HepG2 (cell line): ENCODE measurements at regions not wholly inside any gene's neighbourhood (a gene's known extent, or its start where the extent isn't known, plus 50 kb on each side); places are given as distances from the start of the nearest gene placed in this dataset.

Experiments
- ATAC-seq: fragments of 200-7000 bp; cut with Tn5 transposase; 3 replicates; pipeline ENCODE4 v1.9.1; 2020; ENCODE audit warnings: mild to moderate bottlenecking, moderate library complexity
- BruUV-seq: library from RNA; stranded (reverse); fragments of 400-500 nt; replicated peaks from 2 replicates; lab custom pipeline; 2021; lab: Mats Ljungman, UMichigan
- CTCF ChIA-PET: fragments of 300-600 bp; formaldehyde crosslinking; extraction: SDS; loops from one replicate; lab custom pipeline; 2021; ENCODE audit warnings: low total read pairs, inconsistent platforms, low intra/inter-chr PET ratio; lab: Yijun Ruan, JAX
- POLR2A ChIA-PET: fragments of 350-600 bp; sonication (Branson Sonifier 250); formaldehyde crosslinking; loops from one replicate; lab custom pipeline; 2020; ENCODE audit warnings: antibody characterized with exemption, inconsistent platforms; lab: Yijun Ruan, JAX
- DNase-seq: peaks from one replicate; pipeline ENCODE4 v3.0.0-alpha.2; 2015; ENCODE audit warnings: low spot score
- FAIRE-seq: peaks from 3 replicates; lab custom pipeline; 2011; peaks lifted over from hg19 to GRCh38; lab: Jason Lieb, UNC
- H2AFZ ChIP-seq: one replicate; pipeline ENCODE4 v1.6.1; 2011; ENCODE audit warnings: low read length, inconsistent platforms
- H3K27ac ChIP-seq: fragments of 300-600 bp; 3 replicates; pipeline ENCODE4 v1.8.0; 2011; ENCODE audit warnings: mixed run types, mild to moderate bottlenecking, mixed read lengths, low read length, inconsistent platforms; ENCODE audit not compliant: insufficient read depth; ENCODE audit errors: extremely low read length
- H3K27me3 ChIP-seq, 2 experiments: fragments of 200-600 bp in 1 of 2; 2 replicates in 1 of 2; 3 replicates in 1 of 2; pipeline versions ENCODE4 v1.6.0 to v1.8.0; 2011; ENCODE audit warnings: low read length in 2 of 2, mild to moderate bottlenecking in 2 of 2, moderate library complexity in 2 of 2, inconsistent platforms in 1 of 2; ENCODE audit not compliant: insufficient read depth in 2 of 2, control insufficient read depth in 1 of 2
- H3K36me3 ChIP-seq, 2 experiments: fragments of 200-600 bp in 1 of 2; replicated peaks in 1 of 2; 2 replicates in 1 of 2; 3 replicates in 1 of 2; pipeline versions ENCODE4 v1.5.1 to v1.8.0; 2011; ENCODE audit warnings: low read length in 2 of 2, inconsistent platforms in 1 of 2; ENCODE audit not compliant: insufficient read depth in 2 of 2, control insufficient read depth in 1 of 2
- H3K4me1 ChIP-seq: 2 replicates; pipeline ENCODE4 v1.5.1; 2012; ENCODE audit warnings: low read length, inconsistent platforms; ENCODE audit not compliant: insufficient read depth
- H3K4me2 ChIP-seq: 2 replicates; pipeline ENCODE4 v1.6.0; 2011; ENCODE audit warnings: low read depth, low read length, inconsistent platforms
- H3K4me3 ChIP-seq, 3 experiments: fragments of 200-600 bp in 1 of 3; sonication (generic), shearing (Covaris generic) in 1 of 3; replicated peaks in 1 of 3; 2 replicates each; pipeline ENCODE4 v1.5.1; 2011 to 2016; ENCODE audit warnings: low read length in 3 of 3, inconsistent platforms in 2 of 3, low read depth in 2 of 3, mild to moderate bottlenecking in 2 of 3, control low read depth in 1 of 3, mixed read lengths in 1 of 3; ENCODE audit not compliant: insufficient read depth in 1 of 3
- H3K79me2 ChIP-seq: one replicate; pipeline ENCODE4 v1.6.1; 2011; ENCODE audit warnings: low read length, inconsistent platforms; ENCODE audit not compliant: insufficient read depth
- H3K9ac ChIP-seq: 2 replicates; pipeline ENCODE4 v1.6.0; 2011; ENCODE audit warnings: mild to moderate bottlenecking, low read depth, low read length, inconsistent platforms; ENCODE audit not compliant: insufficient read depth
- H3K9me3 ChIP-seq: 2 replicates; pipeline ENCODE4 v1.5.1; 2012; ENCODE audit warnings: mild to moderate bottlenecking, low read length
- H4K20me1 ChIP-seq: 2 replicates; pipeline ENCODE4 v1.6.0; 2011; ENCODE audit warnings: inconsistent platforms, mild to moderate bottlenecking, low read length, moderate library complexity; ENCODE audit not compliant: insufficient read depth
- DMAP1 ChIP-seq: IDR thresholded peaks from 2 replicates; pipeline ENCODE4 v1.6.1; 2016
- FIP1L1 ChIP-seq: fragments of 200-400 bp; formaldehyde crosslinking; IDR thresholded peaks from 2 replicates; pipeline ENCODE4 v1.6.1; 2018; ENCODE audit warnings: low read depth, mild to moderate bottlenecking, low read length, moderate library complexity, borderline replicate concordance; ENCODE audit not compliant: insufficient read depth
- MXD4 ChIP-seq: IDR thresholded peaks from 2 replicates; pipeline ENCODE4 v1.6.1; 2016; ENCODE audit warnings: mild to moderate bottlenecking, missing biosample characterization, missing genetic modification reagents
- ZNF549 ChIP-seq: sonication (generic); formaldehyde crosslinking; IDR thresholded peaks from 2 replicates; pipeline ENCODE4 v1.5.0; 2020; ENCODE audit warnings: missing genetic modification reagents
- WGBS: methylation state at CpG from one replicate; pipeline ENCODE4 v1.1.6; 2017; ENCODE audit warnings: low lambda C conversion rate; 5-methylcytosine and 5-hydroxymethylcytosine counted together
- in situ Hi-C: cut with HindIII; loops from 2 replicates; pipeline ENCODE4 v1.10.0; 2017; ENCODE audit warnings: low pct_unique_long_range_greater_than_20kb; ENCODE audit not compliant: extremely low pct_ligation_motif_present
- intact Hi-C: fragments of 100-400 bp; cut with micrococcal nuclease; formaldehyde crosslinking; loops from one replicate; pipeline ENCODE4 v1.10.0; 2022; ENCODE audit not compliant: unreplicated experiment
- TF ChIP-seq, protein P1 (sequence below), 2 experiments: sonication (generic) in 1 of 2; formaldehyde crosslinking in 1 of 2; IDR thresholded peaks; 2 replicates each; pipeline versions ENCODE4 v1.4.0 to v1.6.1; 2016 to 2020; ENCODE audit warnings: borderline replicate concordance in 1 of 2, low read depth in 1 of 2, mild to moderate bottlenecking in 1 of 2, missing genetic modification reagents in 1 of 2
- TF ChIP-seq, protein P2 (sequence below): sonication (generic); formaldehyde crosslinking; IDR thresholded peaks from 2 replicates; pipeline ENCODE4 v1.4.0; 2020; ENCODE audit warnings: mild to moderate bottlenecking, missing genetic modification reagents

DNA sequence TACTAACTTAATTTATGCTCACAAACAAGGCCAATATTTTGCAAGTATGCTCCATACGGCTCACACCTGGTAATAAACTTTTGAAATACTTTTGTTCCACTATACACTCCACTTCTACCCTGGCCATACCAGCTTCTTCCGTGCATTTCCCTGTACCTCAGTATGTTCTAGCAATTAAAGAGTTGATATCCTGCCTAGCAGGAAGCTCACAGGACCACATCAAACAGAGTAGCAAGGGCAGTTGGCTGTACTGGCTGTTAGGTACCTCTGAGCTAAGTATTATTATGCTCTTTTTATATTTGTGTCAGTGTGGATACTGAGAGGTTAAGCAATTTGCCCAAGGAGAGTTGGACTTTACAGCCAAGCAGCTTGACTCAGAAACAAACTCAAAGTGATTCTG, 257.7 kb downstream of the SLITRK6 start (continued):
- TF ChIP-seq, protein P1, sequence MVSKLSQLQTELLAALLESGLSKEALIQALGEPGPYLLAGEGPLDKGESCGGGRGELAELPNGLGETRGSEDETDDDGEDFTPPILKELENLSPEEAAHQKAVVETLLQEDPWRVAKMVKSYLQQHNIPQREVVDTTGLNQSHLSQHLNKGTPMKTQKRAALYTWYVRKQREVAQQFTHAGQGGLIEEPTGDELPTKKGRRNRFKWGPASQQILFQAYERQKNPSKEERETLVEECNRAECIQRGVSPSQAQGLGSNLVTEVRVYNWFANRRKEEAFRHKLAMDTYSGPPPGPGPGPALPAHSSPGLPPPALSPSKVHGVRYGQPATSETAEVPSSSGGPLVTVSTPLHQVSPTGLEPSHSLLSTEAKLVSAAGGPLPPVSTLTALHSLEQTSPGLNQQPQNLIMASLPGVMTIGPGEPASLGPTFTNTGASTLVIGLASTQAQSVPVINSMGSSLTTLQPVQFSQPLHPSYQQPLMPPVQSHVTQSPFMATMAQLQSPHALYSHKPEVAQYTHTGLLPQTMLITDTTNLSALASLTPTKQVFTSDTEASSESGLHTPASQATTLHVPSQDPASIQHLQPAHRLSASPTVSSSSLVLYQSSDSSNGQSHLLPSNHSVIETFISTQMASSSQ (IDR thresholded peaks at IDR 0.05; ENCODE audit: low read depth) = no peak
- TF ChIP-seq, protein P1 (CRISPR knock-in tag; IDR thresholded peaks at IDR 0.05; ENCODE audit: borderline replicate concordance) = no peak
- TF ChIP-seq, protein P2, sequence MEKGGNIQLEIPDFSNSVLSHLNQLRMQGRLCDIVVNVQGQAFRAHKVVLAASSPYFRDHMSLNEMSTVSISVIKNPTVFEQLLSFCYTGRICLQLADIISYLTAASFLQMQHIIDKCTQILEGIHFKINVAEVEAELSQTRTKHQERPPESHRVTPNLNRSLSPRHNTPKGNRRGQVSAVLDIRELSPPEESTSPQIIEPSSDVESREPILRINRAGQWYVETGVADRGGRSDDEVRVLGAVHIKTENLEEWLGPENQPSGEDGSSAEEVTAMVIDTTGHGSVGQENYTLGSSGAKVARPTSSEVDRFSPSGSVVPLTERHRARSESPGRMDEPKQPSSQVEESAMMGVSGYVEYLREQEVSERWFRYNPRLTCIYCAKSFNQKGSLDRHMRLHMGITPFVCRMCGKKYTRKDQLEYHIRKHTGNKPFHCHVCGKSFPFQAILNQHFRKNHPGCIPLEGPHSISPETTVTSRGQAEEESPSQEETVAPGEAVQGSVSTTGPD = no peak
- no peak for TF ChIP-seq ZNF549
- no peak for TF ChIP-seq FIP1L1
- no peak for TF ChIP-seq MXD4 (CRISPR knock-in tag)

GRCh38 chr13:85538957-85539356, 260.3 kb downstream of the SLITRK6 start:
- FAIRE-seq = no peak
- POLR2A ChIA-PET = no interaction called here

More at GRCh38 chr13:85538957-85539356, 260.3 kb downstream of the SLITRK6 start:
- no peaks in the 10 kb centered on the region for H3K4me1 ChIP-seq
- no peak overlapping the region for H3K4me2 ChIP-seq
- no peak overlapping the region for H3K9ac ChIP-seq
- WGBS = 11% methylated on average over 4 of the region's 4 CpGs
- CTCF ChIA-PET = no interaction called here
- intact Hi-C loops (no loop called here), in situ Hi-C loops (no loop called here)
- no peaks in the 10 kb centered on the region for H4K20me1 ChIP-seq
- ATAC-seq (no peak), DNase-seq (no peak)
- H2AFZ ChIP-seq = no peak overlapping the region
- no peak overlapping the region for H3K27ac ChIP-seq
- H3K27me3 ChIP-seq = no peaks in the 10 kb centered on the region
- TF ChIP-seq DMAP1 (CRISPR knock-in tag) = no peak
- no TSS peak for BruUV-seq
- no peaks in the 10 kb centered on the region for H3K36me3 ChIP-seq
- no peak overlapping the region for H3K4me3 ChIP-seq
- H3K9me3 ChIP-seq = no peaks in the 10 kb centered on the region
- H3K79me2 ChIP-seq = no peaks in the 10 kb centered on the region
